Stomach smooth muscle (tissue), 2 donors: ENCODE measurements at regions not wholly inside any gene's neighbourhood (a gene's known extent, or its start where the extent isn't known, plus 50 kb on each side); places are given as distances from the start of the nearest gene placed in this dataset.
"Not testable (repeated sequence)": the region's sequence is repeated elsewhere in the genome, so short reads cannot be mapped to it uniquely, and the experiment has no call there.

Experiments used
- H3K27ac ChIP-seq: one replicate; pipeline ENCODE4 v1.7.0; 2013; ENCODE audit warnings: mild to moderate bottlenecking, low read length, inconsistent platforms
- H3K27me3 ChIP-seq, 2 donors: one replicate each; pipeline ENCODE4 v1.7.0; 2013; ENCODE audit warnings: low read length in 2 of 2; ENCODE audit not compliant: insufficient read depth in 2 of 2, control insufficient read depth in 1 of 2
- H3K36me3 ChIP-seq, 2 donors: one replicate each; pipeline ENCODE4 v1.7.0; 2013; ENCODE audit warnings: low read length in 2 of 2; ENCODE audit not compliant: control insufficient read depth in 2 of 2, insufficient read depth in 2 of 2
- H3K4me1 ChIP-seq: one replicate; pipeline ENCODE4 v1.7.0; 2013; ENCODE audit warnings: low read length; ENCODE audit not compliant: control insufficient read depth, insufficient read depth
- H3K4me3 ChIP-seq, 2 donors: one replicate each; pipeline ENCODE4 v1.7.0; 2013; ENCODE audit warnings: low read length in 2 of 2
- H3K9ac ChIP-seq, 2 donors: one replicate each; pipeline ENCODE4 v1.7.0; 2013; ENCODE audit warnings: low read length in 2 of 2, mild to moderate bottlenecking in 1 of 2
- H3K9me3 ChIP-seq, 2 donors: one replicate each; pipeline ENCODE4 v1.7.0; 2013; ENCODE audit warnings: low read length in 2 of 2; ENCODE audit not compliant: control insufficient read depth in 2 of 2
- donor health status: healthy.
- donor health status: Pancreatic carcinoma.

DNA sequence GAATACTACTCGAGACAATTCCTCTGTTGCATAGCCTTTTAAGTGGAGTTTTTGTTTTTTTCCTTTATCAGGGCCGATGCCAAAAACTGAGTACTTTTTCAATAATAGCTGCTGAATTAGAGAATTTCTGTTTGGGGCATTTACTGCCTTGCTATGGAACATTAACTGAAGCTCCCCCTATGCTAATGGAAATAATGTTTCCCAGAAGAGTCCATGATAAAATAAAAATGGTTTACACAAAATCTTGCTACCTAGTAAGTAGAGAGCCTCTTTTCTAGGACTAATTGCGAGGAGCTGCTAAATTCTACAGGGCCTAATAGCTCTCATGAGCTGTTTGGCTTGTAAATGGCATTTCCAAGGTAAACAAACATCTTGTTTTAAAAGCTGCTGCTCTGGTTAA is 128.2 kb upstream of the MYO10 start:
- no peaks in the 10 kb centered on the region for H3K4me1 ChIP-seq
- no peak overlapping the region for H3K27ac ChIP-seq
- H3K27me3 ChIP-seq: no peaks in the 10 kb centered on the region
- H3K9me3 ChIP-seq: no peaks in the 10 kb centered on the region
- H3K9ac ChIP-seq: no peak overlapping the region
- H3K4me3 ChIP-seq: no peak overlapping the region
- H3K36me3 ChIP-seq: no peaks in the 10 kb centered on the region

GRCh38 chr5:17065458-17065857 is 129.4 kb upstream of the MYO10 start:
- Histone ChIP-seq H3K4me1 (no peaks in the 10 kb centered on the region), H3K27me3 (no peaks in the 10 kb centered on the region), H3K9me3 (no peaks in the 10 kb centered on the region), H3K4me3 (no peak overlapping the region), H3K36me3 (no peaks in the 10 kb centered on the region), H3K9ac (no peak overlapping the region), H3K27ac (no peak overlapping the region)

DNA sequence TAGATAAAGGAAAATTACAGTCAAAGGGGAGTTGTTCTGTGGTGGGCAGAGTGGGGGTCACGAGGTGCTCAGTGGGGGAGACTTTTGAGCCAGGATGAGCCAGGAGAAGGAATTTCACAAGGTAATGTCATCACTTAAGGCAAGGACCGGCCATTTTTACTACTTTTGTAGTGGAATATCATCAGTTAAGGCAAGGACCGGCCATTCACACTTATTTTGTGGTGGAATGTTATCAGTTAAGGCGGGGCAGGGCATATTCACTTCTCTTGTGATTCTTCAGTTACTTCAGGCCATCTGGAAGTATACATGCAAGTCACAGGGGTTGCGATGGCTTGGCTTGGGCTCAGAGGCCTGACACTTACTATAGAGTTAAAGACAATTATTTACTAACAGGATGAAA is 129.9 kb upstream of the MYO10 start:
- H3K9me3 ChIP-seq, H3K36me3 ChIP-seq, H3K4me3 ChIP-seq, H3K27ac ChIP-seq, H3K27me3 ChIP-seq, H3K9ac ChIP-seq, H3K4me1 ChIP-seq: not testable (repeated sequence)

DNA sequence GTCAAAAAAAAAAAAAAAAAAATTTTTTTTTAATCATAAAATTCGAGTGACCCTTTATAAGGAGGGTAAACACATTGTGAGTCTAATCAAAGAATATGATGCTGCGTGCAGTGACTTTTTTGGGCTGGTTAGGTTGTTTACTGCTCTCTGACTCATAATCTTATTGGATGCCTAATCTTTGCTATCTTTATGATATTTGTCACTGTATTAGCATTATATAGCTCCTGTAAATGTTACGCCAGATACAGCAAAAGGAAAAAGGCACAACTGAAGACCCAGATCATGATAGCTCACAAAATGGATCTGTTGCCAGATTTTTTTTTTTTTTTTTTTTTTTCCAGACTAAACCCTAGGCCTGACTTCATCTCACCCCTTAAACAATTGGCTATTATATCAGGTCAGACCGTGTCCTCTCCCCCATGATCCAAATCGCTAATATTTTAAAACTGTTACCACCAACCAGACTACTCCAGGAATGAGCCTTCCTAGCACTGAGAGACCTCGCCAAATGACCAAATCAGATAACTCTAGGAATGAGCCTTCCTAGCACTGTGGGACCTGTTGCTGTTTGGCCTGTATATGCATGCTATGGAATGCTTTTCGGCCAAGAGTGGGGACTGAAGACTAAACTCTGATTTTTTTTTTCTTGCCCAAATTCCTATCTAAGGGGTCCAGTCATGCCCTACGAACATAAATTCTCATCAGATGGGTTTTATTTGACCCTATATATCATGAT is 131.7 kb upstream of the MYO10 start:
- H3K36me3 ChIP-seq: no peaks in the 10 kb centered on the region
- no peak overlapping the region for H3K9ac ChIP-seq
- H3K9me3 ChIP-seq: no peaks in the 10 kb centered on the region
- no peaks in the 10 kb centered on the region for H3K4me1 ChIP-seq
- H3K27me3 ChIP-seq: no peaks in the 10 kb centered on the region
- no peak overlapping the region for H3K4me3 ChIP-seq
- H3K27ac ChIP-seq: no peak overlapping the region

DNA sequence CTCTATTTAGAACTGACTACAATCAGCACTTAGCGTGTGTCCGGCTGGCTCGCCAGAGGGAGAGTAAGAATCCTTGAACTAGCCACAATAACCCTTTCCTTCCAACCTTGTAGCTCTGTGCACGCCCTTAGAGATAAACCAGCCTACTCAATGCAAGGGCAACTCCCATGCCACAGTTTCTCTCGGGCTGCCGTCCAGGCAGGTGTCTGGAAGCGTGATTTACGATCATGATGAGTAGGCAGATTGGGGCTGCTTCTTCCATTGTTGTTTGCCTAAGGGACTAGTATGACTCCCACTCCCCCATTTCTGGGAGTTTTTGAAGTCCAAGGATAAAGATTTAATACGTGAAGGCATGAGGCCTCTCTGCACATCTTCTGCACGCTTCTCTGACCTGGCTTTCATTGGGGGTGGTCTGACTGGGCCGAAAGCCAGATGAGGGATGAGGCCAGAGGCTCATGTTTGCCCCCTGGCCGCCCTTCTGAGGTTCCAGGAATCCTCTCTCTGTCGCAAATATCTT is 134.0 kb upstream of the MYO10 start:
- Histone ChIP-seq H3K4me3 (no peak overlapping the region), H3K36me3 (no peaks in the 10 kb centered on the region), H3K9ac (no peak overlapping the region), H3K27ac (no peak overlapping the region), H3K27me3 (no peaks in the 10 kb centered on the region), H3K9me3 (no peaks in the 10 kb centered on the region), H3K4me1 (no peaks in the 10 kb centered on the region)

- no peak overlapping the region for H3K9ac ChIP-seq
- no peaks in the 10 kb centered on the region for H3K36me3 ChIP-seq
- no peak overlapping the region for H3K4me3 ChIP-seq
- H3K27ac ChIP-seq: no peak overlapping the region
- H3K4me1 ChIP-seq: no peaks in the 10 kb centered on the region
- no peaks in the 10 kb centered on the region for H3K27me3 ChIP-seq
- no peaks in the 10 kb centered on the region for H3K9me3 ChIP-seq
These were observed 134.6 kb upstream of the MYO10 start for GRCh38 chr5:17070647-17071046.

GRCh38 chr5:17075236-17075635 is 139.1 kb upstream of the MYO10 start:
- Histone ChIP-seq H3K27ac (no peak overlapping the region), H3K36me3 (no peaks in the 10 kb centered on the region), H3K4me1 (no peaks in the 10 kb centered on the region)

GRCh38 chr5:17076272-17076671 is 140.2 kb upstream of the MYO10 start:
- Histone ChIP-seq H3K27me3 (no peaks in the 10 kb centered on the region), H3K9me3 (no peaks in the 10 kb centered on the region), H3K36me3 (no peaks in the 10 kb centered on the region), H3K4me3 (no peak overlapping the region), H3K27ac (no peak overlapping the region), H3K9ac (no peak overlapping the region), H3K4me1 (no peaks in the 10 kb centered on the region)

More at GRCh38 chr5:17075236-17075635, 139.1 kb upstream of the MYO10 start:
- Histone ChIP-seq H3K4me3 (no peak overlapping the region), H3K9ac (no peak overlapping the region), H3K27me3 (no peaks in the 10 kb centered on the region), H3K9me3 (no peaks in the 10 kb centered on the region)

DNA sequence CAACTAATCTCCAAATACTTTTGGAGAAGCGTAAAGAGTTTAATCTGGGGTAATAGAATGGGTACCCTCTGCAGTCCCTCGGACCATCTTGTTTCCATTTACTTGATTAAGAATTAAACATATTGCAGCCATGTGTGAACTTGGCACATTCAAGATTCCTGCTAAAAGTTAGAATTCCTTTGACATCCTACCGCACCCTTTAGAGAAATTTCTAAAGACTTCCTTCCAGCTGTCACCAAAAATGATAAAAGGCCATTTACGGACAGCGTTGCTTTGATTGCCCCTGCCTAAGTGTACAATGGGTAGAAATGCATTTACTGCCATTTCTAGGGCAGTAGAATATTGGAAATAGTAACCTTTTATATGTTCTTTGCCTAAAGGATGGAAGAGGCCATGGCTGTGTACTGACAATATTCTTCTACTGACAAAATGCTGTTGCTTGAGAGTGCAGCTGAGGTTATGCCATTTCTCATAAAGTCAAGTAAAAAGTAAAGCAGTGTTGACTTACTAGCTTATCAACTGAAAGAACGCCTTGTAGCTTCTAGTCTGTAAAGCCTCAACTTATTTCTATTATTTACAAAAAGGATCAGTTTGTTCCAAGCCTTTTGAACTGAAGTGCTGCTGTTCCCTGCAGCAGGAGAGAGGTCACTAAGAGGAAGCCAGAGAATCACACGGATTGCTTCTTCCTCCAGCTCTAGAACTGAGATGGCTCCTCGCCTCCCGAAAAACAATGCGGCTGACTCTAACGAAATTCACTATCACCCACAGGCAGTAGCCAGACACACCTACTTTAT is 139.8 kb upstream of the BASP1 start:
- Histone ChIP-seq H3K36me3 (no peaks in the 10 kb centered on the region), H3K9me3 (no peaks in the 10 kb centered on the region), H3K4me1 (no peaks in the 10 kb centered on the region), H3K9ac (no peak overlapping the region), H3K27me3 (no peaks in the 10 kb centered on the region), H3K27ac (no peak overlapping the region), H3K4me3 (no peak overlapping the region)

DNA sequence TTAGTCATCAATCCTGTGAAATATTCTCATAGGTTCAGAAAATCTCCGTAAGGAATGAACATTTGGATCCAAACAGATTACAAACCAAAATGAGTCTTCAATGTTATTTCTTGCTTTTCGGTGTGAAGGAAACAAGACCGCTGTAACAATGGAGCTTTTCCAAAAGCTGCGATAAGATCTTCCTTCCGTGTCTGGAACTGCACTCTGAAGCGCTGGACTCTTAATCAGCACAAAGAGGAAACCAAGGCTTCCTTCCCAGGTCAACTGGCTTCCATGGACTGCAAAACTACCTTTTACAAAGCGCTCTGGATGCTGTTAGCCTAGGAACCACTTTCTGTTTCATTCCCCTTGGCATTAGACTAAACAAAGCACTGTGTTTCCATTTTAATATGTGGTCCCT is 137.9 kb upstream of the BASP1 start:
- Histone ChIP-seq H3K4me3 (no peak overlapping the region), H3K27ac (no peak overlapping the region)

DNA sequence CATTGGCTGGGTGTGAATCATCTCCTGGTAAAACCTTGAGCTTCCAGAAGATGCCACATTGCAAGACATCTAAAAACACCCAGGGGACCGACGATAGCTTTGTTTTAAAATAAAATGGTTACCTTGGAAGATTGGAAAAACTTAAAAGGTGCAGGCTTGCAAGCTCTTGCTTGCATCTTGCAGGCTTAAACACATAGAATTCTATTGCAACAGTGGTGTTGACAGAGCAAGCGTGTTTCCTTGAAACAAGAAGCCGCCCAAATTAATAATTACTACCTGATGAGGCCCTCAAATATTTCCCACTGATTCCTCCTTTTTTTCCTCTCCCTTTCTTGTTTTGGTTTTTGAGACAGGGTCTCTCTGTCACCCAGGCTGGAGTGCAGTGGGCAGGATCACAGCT is 137.1 kb upstream of the BASP1 start:
- no peak overlapping the region for H3K27ac ChIP-seq

More for the DNA sequence above, 137.9 kb upstream of the BASP1 start:
- no peaks in the 10 kb centered on the region for H3K9me3 ChIP-seq
- no peaks in the 10 kb centered on the region for H3K27me3 ChIP-seq
- H3K36me3 ChIP-seq: no peaks in the 10 kb centered on the region
- no peaks in the 10 kb centered on the region for H3K4me1 ChIP-seq
- no peak overlapping the region for H3K9ac ChIP-seq

More for the DNA sequence above, 137.1 kb upstream of the BASP1 start:
- H3K4me3 ChIP-seq: no peak overlapping the region
- H3K9me3 ChIP-seq: no peaks in the 10 kb centered on the region
- no peaks in the 10 kb centered on the region for H3K27me3 ChIP-seq
- H3K9ac ChIP-seq: no peak overlapping the region
- H3K36me3 ChIP-seq: no peaks in the 10 kb centered on the region
- H3K4me1 ChIP-seq: no peaks in the 10 kb centered on the region
